ENCODE measurements at regions not wholly inside any gene's neighbourhood (a gene's known extent, or its start where the extent isn't known, plus 50 kb on each side); places are given as distances from the start of the nearest gene placed in this dataset.
A peak's percentile ranks its signal among the peaks of the same experiment; 100 is the strongest.

DNA sequence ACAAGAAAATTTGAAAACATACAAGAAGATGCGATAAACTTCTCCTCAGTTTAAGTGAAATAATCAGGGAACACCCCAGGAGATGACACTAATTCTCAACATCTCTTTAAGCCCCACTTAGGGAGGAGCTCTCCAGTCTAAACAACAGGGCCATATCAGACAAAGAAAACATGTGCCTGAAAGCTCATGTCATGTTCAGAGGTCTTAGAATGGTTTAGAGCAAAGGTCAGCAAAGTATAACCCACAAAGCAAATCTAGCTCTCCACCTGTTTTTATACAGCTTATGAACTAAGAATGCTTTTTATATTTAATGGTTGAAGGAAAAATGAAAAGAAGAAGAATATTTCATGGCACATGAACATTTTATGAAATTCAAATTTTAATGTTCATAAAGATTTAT is 155.6 kb upstream of the NOL4 start:
- Histone ChIP-seq H3K36me3 (replicated peaks in 1 of 2; ENCODE audit: control insufficient read depth in 1 of 2, insufficient read depth in 2 of 2, low read length in 2 of 2) (no peaks in the 10 kb centered on the region), H3K79me2 (ENCODE audit: insufficient read depth, low read length) (no peaks in the 10 kb centered on the region), H3K27ac (ENCODE audit: extremely low read length, insufficient read depth, low read length) (no peak overlapping the region), H3K9me3 (ENCODE audit: low read length) (no peaks in the 10 kb centered on the region), H3K27me3 (ENCODE audit: control insufficient read depth in 1 of 2, insufficient read depth in 2 of 2, low read length in 2 of 2) (no peaks in the 10 kb centered on the region), H4K20me1 (ENCODE audit: insufficient read depth, low read length) (no peaks in the 10 kb centered on the region), H3K4me1 (ENCODE audit: insufficient read depth, low read length) (peaks cover 6% of the 10 kb centered on the region; the same call in 1 of the 2 replicates), H3K4me2 (ENCODE audit: low read depth, low read length) (no peak overlapping the region), H2AFZ (ENCODE audit: low read length) (no peak overlapping the region), H3K9ac (ENCODE audit: insufficient read depth, low read depth, low read length) (no peak overlapping the region), H3K4me3 (replicated peaks in 1 of 3; ENCODE audit: insufficient read depth in 1 of 3, low read depth in 2 of 3, low read length in 3 of 3) (no peak overlapping the region)
- WGBS (ENCODE audit: low lambda C conversion rate), result 96% methylated on average over 1 of the region's 1 CpG
- no TSS peak for BruUV-seq (replicated peaks)
- intact Hi-C loops (cut with micrococcal nuclease; ENCODE audit: unreplicated experiment), result no loop called here
- in situ Hi-C loops (cut with HindIII; ENCODE audit: extremely low pct_ligation_motif_present, low pct_unique_long_range_greater_than_20kb), result no loop called here
- peak; percentile 47; the same call in 1 of the 3 replicates for ATAC-seq
- POLR2A ChIA-PET, result no interaction called here
- CTCF ChIA-PET (ENCODE audit: low intra/inter-chr PET ratio, low total read pairs), result no interaction called here
- peak; percentile 9 for DNase-seq (ENCODE audit: low spot score)
- FAIRE-seq, result no peak
- TF ChIP-seq MAFK (conservative IDR thresholded peaks at IDR 0.05 in 1 of 2, IDR thresholded peaks at IDR 0.05 in 1 of 2; ENCODE audit: low read length in 2 of 2) (0 out of 4 replicates have a peak, but pooled peaks of 1 of the 2 experiments have one; percentile 6), HNF4A (CRISPR knock-in tag; IDR thresholded peaks at IDR 0.05) (0 out of 2 replicates have a peak, but pooled peaks have one; percentile 25), SOX5 (CRISPR knock-in tag; IDR thresholded peaks at IDR 0.05; ENCODE audit: borderline replicate concordance) (peak; percentile 19; the same call in 1 of the 2 replicates), GTF3A (CRISPR knock-in tag; conservative IDR thresholded peaks at IDR 0.05) (no peak)

DNA sequence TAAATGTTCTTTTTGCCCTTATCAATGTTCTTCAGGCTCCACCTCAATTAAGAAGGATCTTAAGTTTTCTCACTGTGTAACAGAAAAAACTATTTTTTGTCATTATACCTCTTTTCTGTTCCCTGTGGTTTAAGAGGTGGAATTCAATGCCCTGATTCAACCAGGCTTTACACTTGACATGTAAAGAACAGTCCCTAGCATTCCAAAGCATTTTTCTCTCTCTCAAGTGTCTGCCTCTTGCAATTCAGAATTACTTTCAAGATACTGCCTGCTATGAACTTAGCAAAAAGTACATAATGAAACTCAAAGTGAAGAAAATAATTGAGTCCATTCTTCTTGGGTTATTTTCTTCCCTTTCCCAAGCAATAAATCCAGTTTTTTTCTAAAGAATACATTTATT is 160.6 kb upstream of the NOL4 start:
- Histone ChIP-seq H3K4me2 (ENCODE audit: low read depth, low read length) (no peak overlapping the region), H3K9me3 (ENCODE audit: low read length) (no peaks in the 10 kb centered on the region), H4K20me1 (ENCODE audit: insufficient read depth, low read length) (no peaks in the 10 kb centered on the region), H3K27me3 (ENCODE audit: control insufficient read depth in 1 of 2, insufficient read depth in 2 of 2, low read length in 2 of 2) (no peaks in the 10 kb centered on the region; a peak in 1 of 5 replicates), H3K27ac (ENCODE audit: extremely low read length, insufficient read depth, low read length) (no peak overlapping the region), H2AFZ (ENCODE audit: low read length) (no peak overlapping the region), H3K4me1 (ENCODE audit: insufficient read depth, low read length) (peaks cover 2% of the 10 kb centered on the region; the same call in 1 of the 2 replicates), H3K36me3 (replicated peaks in 1 of 2; ENCODE audit: control insufficient read depth in 1 of 2, insufficient read depth in 2 of 2, low read length in 2 of 2) (no peaks in the 10 kb centered on the region), H3K4me3 (replicated peaks in 1 of 3; ENCODE audit: insufficient read depth in 1 of 3, low read depth in 2 of 3, low read length in 3 of 3) (no peak overlapping the region), H3K9ac (ENCODE audit: insufficient read depth, low read depth, low read length) (no peak overlapping the region), H3K79me2 (ENCODE audit: insufficient read depth, low read length) (no peaks in the 10 kb centered on the region)
- DNase-seq (ENCODE audit: low spot score), result no peak
- in situ Hi-C loops (cut with HindIII; ENCODE audit: extremely low pct_ligation_motif_present, low pct_unique_long_range_greater_than_20kb) (no loop called here), intact Hi-C loops (cut with micrococcal nuclease; ENCODE audit: unreplicated experiment) (no loop called here)
- ChIA-PET CTCF (ENCODE audit: low intra/inter-chr PET ratio, low total read pairs) (no interaction called here), POLR2A (no interaction called here)
- BruUV-seq (replicated peaks), result no TSS peak
- no peak for TF ChIP-seq SOX13 (IDR thresholded peaks at IDR 0.05)
- no peak for TF ChIP-seq SOX13 (CRISPR knock-in tag; conservative IDR thresholded peaks at IDR 0.05 in 1 of 2, IDR thresholded peaks at IDR 0.05 in 1 of 2)
- TF ChIP-seq YY1 (IDR thresholded peaks at IDR 0.05; ENCODE audit: insufficient read depth, insufficient replicate concordance, low read depth, low read length), result no peak
- TF ChIP-seq NFIB (CRISPR knock-in tag; IDR thresholded peaks at IDR 0.05; ENCODE audit: borderline replicate concordance), result no peak
- TF ChIP-seq, protein P1, sequence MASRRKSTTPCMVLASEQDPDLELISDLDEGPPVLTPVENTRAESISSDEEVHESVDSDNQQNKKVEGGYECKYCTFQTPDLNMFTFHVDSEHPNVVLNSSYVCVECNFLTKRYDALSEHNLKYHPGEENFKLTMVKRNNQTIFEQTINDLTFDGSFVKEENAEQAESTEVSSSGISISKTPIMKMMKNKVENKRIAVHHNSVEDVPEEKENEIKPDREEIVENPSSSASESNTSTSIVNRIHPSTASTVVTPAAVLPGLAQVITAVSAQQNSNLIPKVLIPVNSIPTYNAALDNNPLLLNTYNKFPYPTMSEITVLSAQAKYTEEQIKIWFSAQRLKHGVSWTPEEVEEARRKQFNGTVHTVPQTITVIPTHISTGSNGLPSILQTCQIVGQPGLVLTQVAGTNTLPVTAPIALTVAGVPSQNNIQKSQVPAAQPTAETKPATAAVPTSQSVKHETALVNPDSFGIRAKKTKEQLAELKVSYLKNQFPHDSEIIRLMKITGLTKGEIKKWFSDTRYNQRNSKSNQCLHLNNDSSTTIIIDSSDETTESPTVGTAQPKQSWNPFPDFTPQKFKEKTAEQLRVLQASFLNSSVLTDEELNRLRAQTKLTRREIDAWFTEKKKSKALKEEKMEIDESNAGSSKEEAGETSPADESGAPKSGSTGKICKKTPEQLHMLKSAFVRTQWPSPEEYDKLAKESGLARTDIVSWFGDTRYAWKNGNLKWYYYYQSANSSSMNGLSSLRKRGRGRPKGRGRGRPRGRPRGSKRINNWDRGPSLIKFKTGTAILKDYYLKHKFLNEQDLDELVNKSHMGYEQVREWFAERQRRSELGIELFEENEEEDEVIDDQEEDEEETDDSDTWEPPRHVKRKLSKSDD (CRISPR knock-in tag; IDR thresholded peaks at IDR 0.05; ENCODE audit: low read depth), result no peak
- no peak for TF ChIP-seq NR1H2 (CRISPR knock-in tag; IDR thresholded peaks at IDR 0.05; ENCODE audit: borderline replicate concordance, low read depth)
- TF ChIP-seq ZNF350 (CRISPR knock-in tag; IDR thresholded peaks at IDR 0.05; ENCODE audit: borderline replicate concordance, low read depth), result no peak
- no peak for TF ChIP-seq RBM39 (IDR thresholded peaks at IDR 0.05; ENCODE audit: low read depth, low read length, poor library complexity, severe bottlenecking)
- TF ChIP-seq ZNF329 (CRISPR knock-in tag; IDR thresholded peaks at IDR 0.05; ENCODE audit: low read depth), result no peak
- TF ChIP-seq, protein P2, sequence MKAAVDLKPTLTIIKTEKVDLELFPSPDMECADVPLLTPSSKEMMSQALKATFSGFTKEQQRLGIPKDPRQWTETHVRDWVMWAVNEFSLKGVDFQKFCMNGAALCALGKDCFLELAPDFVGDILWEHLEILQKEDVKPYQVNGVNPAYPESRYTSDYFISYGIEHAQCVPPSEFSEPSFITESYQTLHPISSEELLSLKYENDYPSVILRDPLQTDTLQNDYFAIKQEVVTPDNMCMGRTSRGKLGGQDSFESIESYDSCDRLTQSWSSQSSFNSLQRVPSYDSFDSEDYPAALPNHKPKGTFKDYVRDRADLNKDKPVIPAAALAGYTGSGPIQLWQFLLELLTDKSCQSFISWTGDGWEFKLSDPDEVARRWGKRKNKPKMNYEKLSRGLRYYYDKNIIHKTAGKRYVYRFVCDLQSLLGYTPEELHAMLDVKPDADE (CRISPR knock-in tag; IDR thresholded peaks at IDR 0.05), result no peak
- FAIRE-seq, result no peak
- no peak for ATAC-seq
